GM12875 (cell line): ENCODE measurements at regions not wholly inside any gene's neighbourhood (a gene's known extent, or its start where the extent isn't known, plus 50 kb on each side); places are given as distances from the start of the nearest gene placed in this dataset.

ENCODE experiments used
- H3K4me3 ChIP-seq: one replicate; pipeline ENCODE4 v1.5.1; 2011; ENCODE audit warnings: low read depth, low read length, control low read depth
- CTCF ChIP-seq: IDR thresholded peaks from 2 replicates; pipeline ENCODE4 v1.5.1; 2011; ENCODE audit warnings: low read depth, mild to moderate bottlenecking, control low read depth, inconsistent platforms, low read length, moderate library complexity, borderline replicate concordance; ENCODE audit not compliant: insufficient read depth

GRCh38 chr14:38904959-38905358 is 198.1 kb downstream of the SEC23A start:
- TF ChIP-seq CTCF: no peak
- no peak overlapping the region for H3K4me3 ChIP-seq

- H3K4me3 ChIP-seq: no peak overlapping the region
- no peak for TF ChIP-seq CTCF
Observed at GRCh38 chr14:38901791-38902190, 201.2 kb downstream of the SEC23A start.

GRCh38 chr14:38900887-38901286 is 202.1 kb downstream of the SEC23A start:
- no peak for TF ChIP-seq CTCF
- H3K4me3 ChIP-seq: no peak overlapping the region

- no peak for TF ChIP-seq CTCF
- no peak overlapping the region for H3K4me3 ChIP-seq
Observed at GRCh38 chr14:38887696-38888095, 215.3 kb downstream of the SEC23A start.

GRCh38 chr14:38884109-38884508 is 218.9 kb downstream of the SEC23A start:
- no peak for TF ChIP-seq CTCF
- no peak overlapping the region for H3K4me3 ChIP-seq

GRCh38 chr14:38883127-38883526 is 219.9 kb downstream of the SEC23A start:
- no peak for TF ChIP-seq CTCF
- H3K4me3 ChIP-seq: no peak overlapping the region

GRCh38 chr14:38882533-38882932 is 220.5 kb downstream of the SEC23A start:
- H3K4me3 ChIP-seq: no peak overlapping the region
- no peak for TF ChIP-seq CTCF
